GM23338 (cell line): ENCODE measurements at regions not wholly inside any gene's neighbourhood (a gene's known extent, or its start where the extent isn't known, plus 50 kb on each side); places are given as distances from the start of the nearest gene placed in this dataset.
A peak's percentile ranks its signal among the peaks of the same experiment; 100 is the strongest.

Experiments
- ATAC-seq: fragments of 200-7000 bp; cut with Tn5 transposase; 3 replicates; pipeline ENCODE4 v1.9.1; 2020
- DNase-seq: peaks from one replicate; pipeline ENCODE4 v3.0.0-alpha.2; 2015; ENCODE audit warnings: low spot score
- H2AFZ ChIP-seq: fragments of 200-600 bp; sonication (generic); 2 replicates; pipeline ENCODE4 v1.8.0; 2016; ENCODE audit warnings: antibody characterized with exemption, mild to moderate bottlenecking, moderate library complexity
- H3F3A ChIP-seq: fragments of 200-600 bp; sonication (generic); replicated peaks from 2 replicates; pipeline ENCODE4 v1.8.0; 2017; ENCODE audit warnings: antibody characterized with exemption, mixed run types, low read depth
- H3K27ac ChIP-seq: fragments of 200-600 bp; sonication (generic); 2 replicates; pipeline ENCODE4 v1.6.1; 2016; ENCODE audit warnings: low read depth
- H3K27me3 ChIP-seq: fragments of 200-600 bp; sonication (generic); 2 replicates; pipeline ENCODE4 v1.8.0; 2016; ENCODE audit warnings: mild to moderate bottlenecking, mixed run types, moderate library complexity; ENCODE audit not compliant: insufficient read depth
- H3K36me3 ChIP-seq: fragments of 200-600 bp; sonication (generic); 2 replicates; pipeline ENCODE4 v1.8.0; 2016; ENCODE audit warnings: mild to moderate bottlenecking; ENCODE audit not compliant: insufficient read depth
- H3K4me1 ChIP-seq: fragments of 200-600 bp; sonication (generic); 2 replicates; pipeline ENCODE4 v1.8.0; 2016; ENCODE audit warnings: mild to moderate bottlenecking, moderate library complexity; ENCODE audit not compliant: insufficient read depth
- H3K4me2 ChIP-seq: fragments of 200-600 bp; sonication (generic); 2 replicates; pipeline ENCODE4 v1.7.1; 2017; ENCODE audit warnings: mixed run types
- H3K4me3 ChIP-seq: fragments of 200-600 bp; sonication (generic); 2 replicates; pipeline ENCODE4 v1.6.1; 2016; ENCODE audit warnings: mixed run types
- H3K79me2 ChIP-seq: fragments of 200-600 bp; sonication (generic); replicated peaks from 2 replicates; pipeline ENCODE4 v1.8.0; 2017; ENCODE audit warnings: mild to moderate bottlenecking; ENCODE audit not compliant: insufficient read depth
- H3K9me2 ChIP-seq: fragments of 200-600 bp; sonication (generic); 2 replicates; pipeline ENCODE4 v1.8.0; 2017; ENCODE audit not compliant: insufficient read depth
- H4K20me1 ChIP-seq: fragments of 200-600 bp; sonication (generic); replicated peaks from 2 replicates; pipeline ENCODE4 v1.8.0; 2017; ENCODE audit warnings: mild to moderate bottlenecking; ENCODE audit not compliant: insufficient read depth
- H3K27ac Mint-ChIP-seq: 2 replicates; pipeline ENCODE4 v1.8.0; 2020; ENCODE audit warnings: inconsistent platforms, mild to moderate bottlenecking, moderate library complexity, mixed read lengths
- H3K27me3 Mint-ChIP-seq: 3 replicates; pipeline ENCODE4 v1.8.0; 2022; ENCODE audit warnings: low read depth, mild to moderate bottlenecking, moderate library complexity, mixed read lengths, inconsistent platforms; ENCODE audit not compliant: insufficient read depth, poor library complexity
- H3K36me3 Mint-ChIP-seq: 3 replicates; pipeline ENCODE4 v1.8.0; 2021; ENCODE audit warnings: low read depth, mild to moderate bottlenecking, inconsistent platforms, moderate library complexity, mixed read lengths
- H3K4me1 Mint-ChIP-seq: 3 replicates; pipeline ENCODE4 v1.8.0; 2020; ENCODE audit warnings: mild to moderate bottlenecking, inconsistent platforms, mixed read lengths
- H3K4me3 Mint-ChIP-seq: 3 replicates; pipeline ENCODE4 v1.8.0; 2021; ENCODE audit warnings: moderate library complexity, mild to moderate bottlenecking, inconsistent platforms, mixed read lengths
- H3K9me3 Mint-ChIP-seq: 3 replicates; pipeline ENCODE4 v1.8.0; 2020; ENCODE audit warnings: moderate library complexity, mild to moderate bottlenecking, inconsistent platforms, mixed read lengths
- CREB1 ChIP-seq: fragments of 250-450 bp; sonication (Bioruptor Pico); IDR thresholded peaks from 2 replicates; pipeline ENCODE4 v1.5.0; 2020; ENCODE audit warnings: low read depth, mild to moderate bottlenecking, moderate library complexity
- EZH2 ChIP-seq: fragments of 200-600 bp; sonication (generic); IDR thresholded peaks from one replicate; pipeline ENCODE4 v1.8.0; 2017; ENCODE audit warnings: antibody characterized with exemption, mild to moderate bottlenecking, low read depth; ENCODE audit not compliant: unreplicated experiment
- EZH2phosphoT487 ChIP-seq: fragments of 200-600 bp; sonication (generic); IDR thresholded peaks from one replicate; pipeline ENCODE4 v1.8.1; 2018; ENCODE audit warnings: antibody characterized with exemption; ENCODE audit not compliant: unreplicated experiment
- JUNB ChIP-seq: IDR thresholded peaks from one replicate; pipeline ENCODE4 v1.6.1; 2016; ENCODE audit warnings: antibody characterized with exemption; ENCODE audit not compliant: unreplicated experiment
- NANOG ChIP-seq: IDR thresholded peaks from 2 replicates; pipeline ENCODE4 v1.6.1; 2016; ENCODE audit warnings: antibody characterized with exemption, borderline replicate concordance
- POLR2AphosphoS5 ChIP-seq: IDR thresholded peaks from 2 replicates; pipeline ENCODE4 v1.6.1; 2016; ENCODE audit warnings: antibody characterized with exemption, low read depth
- STAT1 ChIP-seq: IDR thresholded peaks from one replicate; pipeline ENCODE4 v1.6.1; 2016; ENCODE audit warnings: antibody characterized with exemption; ENCODE audit not compliant: unreplicated experiment
- ZNF114 ChIP-seq: fragments of 250-450 bp; sonication (Bioruptor Pico); IDR thresholded peaks from 2 replicates; pipeline ENCODE4 v1.5.0; 2020; ENCODE audit warnings: mild to moderate bottlenecking, moderate library complexity
- ZNF331 ChIP-seq: fragments of 250-450 bp; sonication (Bioruptor Pico); IDR thresholded peaks from 2 replicates; pipeline ENCODE4 v1.5.0; 2020; ENCODE audit warnings: low read depth, mild to moderate bottlenecking, moderate library complexity
- TF ChIP-seq, protein P1 (sequence below): IDR thresholded peaks from one replicate; pipeline ENCODE4 v1.6.1; 2018; ENCODE audit warnings: antibody characterized with exemption; ENCODE audit not compliant: unreplicated experiment
- TF ChIP-seq, protein P2 (sequence below): IDR thresholded peaks from 2 replicates; pipeline ENCODE4 v1.6.1; 2016; ENCODE audit warnings: antibody characterized with exemption
- TF ChIP-seq, protein P3 (sequence below): fragments of 250-450 bp; sonication (Bioruptor Pico); IDR thresholded peaks from 2 replicates; pipeline ENCODE4 v1.5.0; 2020; ENCODE audit warnings: mild to moderate bottlenecking, moderate library complexity
- TF ChIP-seq, protein P4 (sequence below), 2 experiments: fragments of 200-600 bp in 1 of 2; sonication (generic) in 1 of 2; conservative IDR thresholded peaks; 2 replicates each; pipeline versions ENCODE4 v1.5.1 to v1.6.1; 2016 to 2017; ENCODE audit warnings: antibody characterized with exemption in 2 of 2, low read depth in 2 of 2, mild to moderate bottlenecking in 2 of 2, moderate library complexity in 1 of 2

DNA sequence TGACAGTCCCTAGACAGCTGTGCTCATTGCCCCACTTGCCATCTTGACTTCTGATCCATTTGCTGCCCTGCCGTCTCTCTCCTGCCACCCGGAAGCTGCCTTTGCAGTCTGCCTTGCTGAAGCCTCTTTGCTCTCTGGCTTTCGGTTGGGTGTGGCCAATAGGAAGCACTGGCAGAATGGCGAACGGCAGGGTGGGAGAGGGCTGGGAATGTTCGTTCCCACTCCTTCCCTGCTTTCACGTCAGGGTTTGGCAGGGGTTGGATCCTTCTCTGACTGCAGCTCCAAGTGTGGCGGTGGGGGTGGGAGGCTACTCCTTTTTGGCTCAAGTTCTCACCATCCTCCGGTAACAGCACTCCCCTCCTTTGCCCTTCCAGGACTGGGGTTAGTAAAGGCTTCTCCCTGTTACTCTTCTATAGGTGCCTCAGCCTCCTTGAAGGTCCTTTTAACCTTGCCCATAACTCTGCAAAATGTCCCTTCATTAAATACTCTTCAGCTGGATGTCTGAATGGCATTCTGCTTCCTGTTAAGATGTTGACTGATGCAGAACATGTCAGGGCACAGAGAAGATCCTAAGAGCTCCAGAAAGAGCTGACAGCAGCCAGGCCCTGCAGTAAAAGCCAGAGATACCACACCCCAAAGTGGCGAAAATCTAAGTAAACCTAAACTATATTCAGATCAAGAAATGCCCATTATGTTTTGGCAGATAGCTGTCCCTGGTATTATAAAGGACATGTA is 299.7 kb downstream of the CDCA7 start:
- Mint-ChIP-seq H3K9me3 (no peaks in the 10 kb centered on the region), H3K27me3 (peaks cover 4% of the 10 kb centered on the region), H3K36me3 (no peaks in the 10 kb centered on the region), H3K4me1 (peaks cover 9% of the 10 kb centered on the region; the same call in 2 of the 3 replicates), H3K4me3 (no peak overlapping the region), H3K27ac (no peak overlapping the region)
- Histone ChIP-seq H3K9me2 (no peaks in the 10 kb centered on the region), H3K4me3 (no peak overlapping the region), H3K27ac (no peak overlapping the region), H2AFZ (no peak overlapping the region), H3K36me3 (0 out of 2 replicates have a peak, but pooled peaks cover 6% of the 10 kb centered on the region), H3K27me3 (no peaks in the 10 kb centered on the region), H4K20me1 (no peaks in the 10 kb centered on the region), H3K79me2 (no peaks in the 10 kb centered on the region), H3K4me2 (no peak overlapping the region), H3F3A (no peaks in the 10 kb centered on the region), H3K4me1 (peaks cover 11% of the 10 kb centered on the region)
- peak; percentile 20 for DNase-seq
- peak; percentile 58 for ATAC-seq
- TF ChIP-seq, protein P1, sequence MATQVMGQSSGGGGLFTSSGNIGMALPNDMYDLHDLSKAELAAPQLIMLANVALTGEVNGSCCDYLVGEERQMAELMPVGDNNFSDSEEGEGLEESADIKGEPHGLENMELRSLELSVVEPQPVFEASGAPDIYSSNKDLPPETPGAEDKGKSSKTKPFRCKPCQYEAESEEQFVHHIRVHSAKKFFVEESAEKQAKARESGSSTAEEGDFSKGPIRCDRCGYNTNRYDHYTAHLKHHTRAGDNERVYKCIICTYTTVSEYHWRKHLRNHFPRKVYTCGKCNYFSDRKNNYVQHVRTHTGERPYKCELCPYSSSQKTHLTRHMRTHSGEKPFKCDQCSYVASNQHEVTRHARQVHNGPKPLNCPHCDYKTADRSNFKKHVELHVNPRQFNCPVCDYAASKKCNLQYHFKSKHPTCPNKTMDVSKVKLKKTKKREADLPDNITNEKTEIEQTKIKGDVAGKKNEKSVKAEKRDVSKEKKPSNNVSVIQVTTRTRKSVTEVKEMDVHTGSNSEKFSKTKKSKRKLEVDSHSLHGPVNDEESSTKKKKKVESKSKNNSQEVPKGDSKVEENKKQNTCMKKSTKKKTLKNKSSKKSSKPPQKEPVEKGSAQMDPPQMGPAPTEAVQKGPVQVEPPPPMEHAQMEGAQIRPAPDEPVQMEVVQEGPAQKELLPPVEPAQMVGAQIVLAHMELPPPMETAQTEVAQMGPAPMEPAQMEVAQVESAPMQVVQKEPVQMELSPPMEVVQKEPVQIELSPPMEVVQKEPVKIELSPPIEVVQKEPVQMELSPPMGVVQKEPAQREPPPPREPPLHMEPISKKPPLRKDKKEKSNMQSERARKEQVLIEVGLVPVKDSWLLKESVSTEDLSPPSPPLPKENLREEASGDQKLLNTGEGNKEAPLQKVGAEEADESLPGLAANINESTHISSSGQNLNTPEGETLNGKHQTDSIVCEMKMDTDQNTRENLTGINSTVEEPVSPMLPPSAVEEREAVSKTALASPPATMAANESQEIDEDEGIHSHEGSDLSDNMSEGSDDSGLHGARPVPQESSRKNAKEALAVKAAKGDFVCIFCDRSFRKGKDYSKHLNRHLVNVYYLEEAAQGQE, result no peak
- no peak for TF ChIP-seq POLR2AphosphoS5
- no peak for TF ChIP-seq EZH2
- TF ChIP-seq, protein P2, sequence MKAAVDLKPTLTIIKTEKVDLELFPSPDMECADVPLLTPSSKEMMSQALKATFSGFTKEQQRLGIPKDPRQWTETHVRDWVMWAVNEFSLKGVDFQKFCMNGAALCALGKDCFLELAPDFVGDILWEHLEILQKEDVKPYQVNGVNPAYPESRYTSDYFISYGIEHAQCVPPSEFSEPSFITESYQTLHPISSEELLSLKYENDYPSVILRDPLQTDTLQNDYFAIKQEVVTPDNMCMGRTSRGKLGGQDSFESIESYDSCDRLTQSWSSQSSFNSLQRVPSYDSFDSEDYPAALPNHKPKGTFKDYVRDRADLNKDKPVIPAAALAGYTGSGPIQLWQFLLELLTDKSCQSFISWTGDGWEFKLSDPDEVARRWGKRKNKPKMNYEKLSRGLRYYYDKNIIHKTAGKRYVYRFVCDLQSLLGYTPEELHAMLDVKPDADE, result no peak
- no peak for TF ChIP-seq STAT1
- no peak for TF ChIP-seq CREB1
- TF ChIP-seq JUNB, result no peak
- TF ChIP-seq EZH2phosphoT487, result no peak
- no peak for TF ChIP-seq ZNF331 (CRISPR knock-in tag)
- TF ChIP-seq, protein P3, sequence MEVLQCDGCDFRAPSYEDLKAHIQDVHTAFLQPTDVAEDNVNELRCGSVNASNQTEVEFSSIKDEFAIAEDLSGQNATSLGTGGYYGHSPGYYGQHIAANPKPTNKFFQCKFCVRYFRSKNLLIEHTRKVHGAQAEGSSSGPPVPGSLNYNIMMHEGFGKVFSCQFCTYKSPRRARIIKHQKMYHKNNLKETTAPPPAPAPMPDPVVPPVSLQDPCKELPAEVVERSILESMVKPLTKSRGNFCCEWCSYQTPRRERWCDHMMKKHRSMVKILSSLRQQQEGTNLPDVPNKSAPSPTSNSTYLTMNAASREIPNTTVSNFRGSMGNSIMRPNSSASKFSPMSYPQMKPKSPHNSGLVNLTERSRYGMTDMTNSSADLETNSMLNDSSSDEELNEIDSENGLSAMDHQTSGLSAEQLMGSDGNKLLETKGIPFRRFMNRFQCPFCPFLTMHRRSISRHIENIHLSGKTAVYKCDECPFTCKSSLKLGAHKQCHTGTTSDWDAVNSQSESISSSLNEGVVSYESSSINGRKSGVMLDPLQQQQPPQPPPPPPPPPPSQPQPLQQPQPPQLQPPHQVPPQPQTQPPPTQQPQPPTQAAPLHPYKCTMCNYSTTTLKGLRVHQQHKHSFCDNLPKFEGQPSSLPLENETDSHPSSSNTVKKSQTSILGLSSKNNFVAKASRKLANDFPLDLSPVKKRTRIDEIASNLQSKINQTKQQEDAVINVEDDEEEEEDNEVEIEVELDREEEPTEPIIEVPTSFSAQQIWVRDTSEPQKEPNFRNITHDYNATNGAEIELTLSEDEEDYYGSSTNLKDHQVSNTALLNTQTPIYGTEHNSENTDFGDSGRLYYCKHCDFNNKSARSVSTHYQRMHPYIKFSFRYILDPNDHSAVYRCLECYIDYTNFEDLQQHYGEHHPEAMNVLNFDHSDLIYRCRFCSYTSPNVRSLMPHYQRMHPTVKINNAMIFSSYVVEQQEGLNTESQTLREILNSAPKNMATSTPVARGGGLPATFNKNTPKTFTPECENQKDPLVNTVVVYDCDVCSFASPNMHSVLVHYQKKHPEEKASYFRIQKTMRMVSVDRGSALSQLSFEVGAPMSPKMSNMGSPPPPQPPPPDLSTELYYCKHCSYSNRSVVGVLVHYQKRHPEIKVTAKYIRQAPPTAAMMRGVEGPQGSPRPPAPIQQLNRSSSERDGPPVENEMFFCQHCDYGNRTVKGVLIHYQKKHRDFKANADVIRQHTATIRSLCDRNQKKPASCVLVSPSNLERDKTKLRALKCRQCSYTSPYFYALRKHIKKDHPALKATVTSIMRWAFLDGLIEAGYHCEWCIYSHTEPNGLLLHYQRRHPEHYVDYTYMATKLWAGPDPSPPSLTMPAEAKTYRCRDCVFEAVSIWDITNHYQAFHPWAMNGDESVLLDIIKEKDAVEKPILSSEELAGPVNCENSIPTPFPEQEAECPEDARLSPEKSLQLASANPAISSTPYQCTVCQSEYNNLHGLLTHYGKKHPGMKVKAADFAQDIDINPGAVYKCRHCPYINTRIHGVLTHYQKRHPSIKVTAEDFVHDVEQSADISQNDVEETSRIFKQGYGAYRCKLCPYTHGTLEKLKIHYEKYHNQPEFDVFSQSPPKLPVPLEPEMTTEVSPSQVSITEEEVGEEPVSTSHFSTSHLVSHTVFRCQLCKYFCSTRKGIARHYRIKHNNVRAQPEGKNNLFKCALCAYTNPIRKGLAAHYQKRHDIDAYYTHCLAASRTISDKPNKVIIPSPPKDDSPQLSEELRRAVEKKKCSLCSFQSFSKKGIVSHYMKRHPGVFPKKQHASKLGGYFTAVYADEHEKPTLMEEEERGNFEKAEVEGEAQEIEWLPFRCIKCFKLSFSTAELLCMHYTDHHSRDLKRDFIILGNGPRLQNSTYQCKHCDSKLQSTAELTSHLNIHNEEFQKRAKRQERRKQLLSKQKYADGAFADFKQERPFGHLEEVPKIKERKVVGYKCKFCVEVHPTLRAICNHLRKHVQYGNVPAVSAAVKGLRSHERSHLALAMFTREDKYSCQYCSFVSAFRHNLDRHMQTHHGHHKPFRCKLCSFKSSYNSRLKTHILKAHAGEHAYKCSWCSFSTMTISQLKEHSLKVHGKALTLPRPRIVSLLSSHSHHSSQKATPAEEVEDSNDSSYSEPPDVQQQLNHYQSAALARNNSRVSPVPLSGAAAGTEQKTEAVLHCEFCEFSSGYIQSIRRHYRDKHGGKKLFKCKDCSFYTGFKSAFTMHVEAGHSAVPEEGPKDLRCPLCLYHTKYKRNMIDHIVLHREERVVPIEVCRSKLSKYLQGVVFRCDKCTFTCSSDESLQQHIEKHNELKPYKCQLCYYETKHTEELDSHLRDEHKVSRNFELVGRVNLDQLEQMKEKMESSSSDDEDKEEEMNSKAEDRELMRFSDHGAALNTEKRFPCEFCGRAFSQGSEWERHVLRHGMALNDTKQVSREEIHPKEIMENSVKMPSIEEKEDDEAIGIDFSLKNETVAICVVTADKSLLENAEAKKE (CRISPR knock-in tag), result no peak
- TF ChIP-seq, protein P4, sequence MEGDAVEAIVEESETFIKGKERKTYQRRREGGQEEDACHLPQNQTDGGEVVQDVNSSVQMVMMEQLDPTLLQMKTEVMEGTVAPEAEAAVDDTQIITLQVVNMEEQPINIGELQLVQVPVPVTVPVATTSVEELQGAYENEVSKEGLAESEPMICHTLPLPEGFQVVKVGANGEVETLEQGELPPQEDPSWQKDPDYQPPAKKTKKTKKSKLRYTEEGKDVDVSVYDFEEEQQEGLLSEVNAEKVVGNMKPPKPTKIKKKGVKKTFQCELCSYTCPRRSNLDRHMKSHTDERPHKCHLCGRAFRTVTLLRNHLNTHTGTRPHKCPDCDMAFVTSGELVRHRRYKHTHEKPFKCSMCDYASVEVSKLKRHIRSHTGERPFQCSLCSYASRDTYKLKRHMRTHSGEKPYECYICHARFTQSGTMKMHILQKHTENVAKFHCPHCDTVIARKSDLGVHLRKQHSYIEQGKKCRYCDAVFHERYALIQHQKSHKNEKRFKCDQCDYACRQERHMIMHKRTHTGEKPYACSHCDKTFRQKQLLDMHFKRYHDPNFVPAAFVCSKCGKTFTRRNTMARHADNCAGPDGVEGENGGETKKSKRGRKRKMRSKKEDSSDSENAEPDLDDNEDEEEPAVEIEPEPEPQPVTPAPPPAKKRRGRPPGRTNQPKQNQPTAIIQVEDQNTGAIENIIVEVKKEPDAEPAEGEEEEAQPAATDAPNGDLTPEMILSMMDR (conservative IDR thresholded peaks at IDR 0.05; ENCODE audit: low read depth in 2 of 2), result no peak
- no peak for TF ChIP-seq NANOG
- TF ChIP-seq ZNF114 (CRISPR knock-in tag), result no peak
